Parathyroid adenoma (tissue), 2 donors: ENCODE measurements at regions not wholly inside any gene's neighbourhood (a gene's known extent, or its start where the extent isn't known, plus 50 kb on each side); places are given as distances from the start of the nearest gene placed in this dataset.

Source experiments
- H2AFZ ChIP-seq: fragments of 300-600 bp; sonication (generic); one replicate; pipeline ENCODE4 v1.7.0; 2017; ENCODE audit warnings: antibody characterized with exemption, mild to moderate bottlenecking
- H3K27ac ChIP-seq: fragments of 300-600 bp; sonication (generic); one replicate; pipeline ENCODE4 v1.7.0; 2017
- H3K27me3 ChIP-seq: fragments of 300-600 bp; sonication (generic); one replicate; pipeline ENCODE4 v1.7.0; 2017; ENCODE audit warnings: low read length; ENCODE audit not compliant: control insufficient read depth, insufficient read depth
- H3K36me3 ChIP-seq: fragments of 300-600 bp; sonication (generic); one replicate; pipeline ENCODE4 v1.7.0; 2017; ENCODE audit warnings: low read length; ENCODE audit not compliant: control insufficient read depth, insufficient read depth
- H3K4me1 ChIP-seq: fragments of 300-600 bp; sonication (generic); one replicate; pipeline ENCODE4 v1.7.0; 2017; ENCODE audit warnings: control low read depth
- H3K4me2 ChIP-seq: fragments of 300-600 bp; sonication (generic); one replicate; pipeline ENCODE4 v1.7.0; 2017; ENCODE audit warnings: low read length
- H3K4me3 ChIP-seq: fragments of 300-600 bp; sonication (generic); one replicate; pipeline ENCODE4 v1.7.0; 2017; ENCODE audit warnings: low read depth, low read length
- H3K79me2 ChIP-seq: fragments of 300-600 bp; sonication (generic); one replicate; pipeline ENCODE4 v1.7.0; 2017; ENCODE audit warnings: control low read depth
- H3K9ac ChIP-seq: fragments of 300-600 bp; sonication (generic); one replicate; pipeline ENCODE4 v1.7.0; 2017; ENCODE audit warnings: mild to moderate bottlenecking
- H3K9me3 ChIP-seq: fragments of 300-600 bp; sonication (generic); one replicate; pipeline ENCODE4 v1.7.0; 2017; ENCODE audit warnings: low read length; ENCODE audit not compliant: control insufficient read depth
- TF ChIP-seq, protein P1 (sequence below): fragments of 300-600 bp; sonication (generic); IDR thresholded peaks from one replicate; pipeline ENCODE4 v1.7.0; 2017; ENCODE audit warnings: antibody characterized with exemption, mild to moderate bottlenecking
- donor health status: primary hyperparathyroidism.

DNA sequence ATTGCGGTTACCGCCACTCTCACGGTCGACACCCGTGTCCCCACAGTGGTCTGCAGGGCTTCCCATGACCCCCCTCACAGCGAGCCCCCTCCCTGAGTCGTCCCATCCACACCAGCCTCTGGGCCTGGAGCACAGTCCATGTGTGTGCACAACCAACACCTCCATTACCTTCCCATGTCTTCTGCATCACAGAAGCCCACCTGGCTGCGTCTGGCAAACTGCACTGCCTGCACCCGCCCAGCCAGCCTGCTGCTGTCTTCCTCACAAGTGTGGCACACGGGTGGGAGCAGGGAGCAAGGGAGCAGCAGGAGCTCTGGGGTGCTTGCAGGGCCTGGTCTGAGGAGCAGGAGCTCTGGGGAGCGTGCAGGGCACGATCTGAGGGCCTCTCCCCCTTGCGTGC lies 415.3 kb upstream of the IRX4 start:
- H3K4me3 ChIP-seq = no peak overlapping the region
- no peaks in the 10 kb centered on the region for H3K4me1 ChIP-seq
- H3K79me2 ChIP-seq = no peaks in the 10 kb centered on the region
- H3K4me2 ChIP-seq = no peak overlapping the region
- H3K9me3 ChIP-seq = no peaks in the 10 kb centered on the region
- no peaks in the 10 kb centered on the region for H3K27me3 ChIP-seq
- H3K27ac ChIP-seq = no peak overlapping the region
- H2AFZ ChIP-seq = no peak overlapping the region
- no peaks in the 10 kb centered on the region for H3K36me3 ChIP-seq
- TF ChIP-seq, protein P1, sequence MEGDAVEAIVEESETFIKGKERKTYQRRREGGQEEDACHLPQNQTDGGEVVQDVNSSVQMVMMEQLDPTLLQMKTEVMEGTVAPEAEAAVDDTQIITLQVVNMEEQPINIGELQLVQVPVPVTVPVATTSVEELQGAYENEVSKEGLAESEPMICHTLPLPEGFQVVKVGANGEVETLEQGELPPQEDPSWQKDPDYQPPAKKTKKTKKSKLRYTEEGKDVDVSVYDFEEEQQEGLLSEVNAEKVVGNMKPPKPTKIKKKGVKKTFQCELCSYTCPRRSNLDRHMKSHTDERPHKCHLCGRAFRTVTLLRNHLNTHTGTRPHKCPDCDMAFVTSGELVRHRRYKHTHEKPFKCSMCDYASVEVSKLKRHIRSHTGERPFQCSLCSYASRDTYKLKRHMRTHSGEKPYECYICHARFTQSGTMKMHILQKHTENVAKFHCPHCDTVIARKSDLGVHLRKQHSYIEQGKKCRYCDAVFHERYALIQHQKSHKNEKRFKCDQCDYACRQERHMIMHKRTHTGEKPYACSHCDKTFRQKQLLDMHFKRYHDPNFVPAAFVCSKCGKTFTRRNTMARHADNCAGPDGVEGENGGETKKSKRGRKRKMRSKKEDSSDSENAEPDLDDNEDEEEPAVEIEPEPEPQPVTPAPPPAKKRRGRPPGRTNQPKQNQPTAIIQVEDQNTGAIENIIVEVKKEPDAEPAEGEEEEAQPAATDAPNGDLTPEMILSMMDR = no peak
- H3K9ac ChIP-seq = no peak overlapping the region

DNA sequence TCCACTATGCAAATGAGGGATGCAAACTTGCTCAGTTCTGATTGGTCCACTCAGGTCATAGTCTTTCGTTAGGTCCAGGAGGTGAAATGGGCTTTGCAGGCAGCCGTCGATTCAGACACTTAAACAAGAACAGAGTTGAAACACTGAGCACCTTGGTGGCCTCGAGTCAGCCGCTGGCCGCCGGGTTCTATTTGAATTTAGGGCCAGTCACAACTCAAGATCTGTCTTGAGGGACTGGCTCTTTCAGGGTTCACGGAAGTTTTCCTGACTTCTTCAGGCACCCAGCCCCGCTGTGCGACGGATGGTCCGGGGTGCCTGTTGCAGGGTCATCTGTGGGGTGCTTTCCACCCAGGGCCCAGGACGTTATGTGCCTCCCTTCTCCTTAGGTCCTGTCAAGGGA lies 412.8 kb upstream of the IRX4 start:
- TF ChIP-seq, protein P1 = no peak
- no peak overlapping the region for H3K4me3 ChIP-seq

DNA sequence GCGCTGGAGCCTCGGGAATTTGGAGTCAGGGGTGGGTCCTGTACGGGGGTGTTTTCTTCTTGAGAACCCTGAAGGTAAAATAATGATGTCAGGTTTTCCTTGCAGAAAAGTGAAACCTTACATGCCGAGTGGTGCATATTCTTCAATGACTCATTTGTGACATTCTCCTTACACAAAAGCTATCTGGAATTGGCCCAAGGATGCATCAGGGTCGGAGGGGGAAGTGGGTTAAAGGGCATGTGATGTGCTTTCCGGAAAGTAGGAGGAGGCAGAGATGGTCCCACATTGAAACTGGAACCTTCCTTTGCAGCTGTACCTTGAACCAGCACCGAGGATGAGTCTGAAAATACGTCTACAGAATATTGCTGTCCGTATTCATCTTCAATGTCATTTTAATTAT lies 411.2 kb upstream of the IRX4 start:
- TF ChIP-seq, protein P1 = no peak
- H3K9ac ChIP-seq = no peak overlapping the region
- no peaks in the 10 kb centered on the region for H3K4me1 ChIP-seq
- no peaks in the 10 kb centered on the region for H3K79me2 ChIP-seq
- H3K4me3 ChIP-seq = no peak overlapping the region
- H2AFZ ChIP-seq = no peak overlapping the region
- H3K4me2 ChIP-seq = no peak overlapping the region
- no peak overlapping the region for H3K27ac ChIP-seq
- H3K27me3 ChIP-seq = no peaks in the 10 kb centered on the region
- H3K9me3 ChIP-seq = no peaks in the 10 kb centered on the region
- H3K36me3 ChIP-seq = no peaks in the 10 kb centered on the region

More for the DNA sequence above, 412.8 kb upstream of the IRX4 start:
- no peaks in the 10 kb centered on the region for H3K9me3 ChIP-seq
- H3K27ac ChIP-seq = no peak overlapping the region
- no peak overlapping the region for H3K4me2 ChIP-seq
- H2AFZ ChIP-seq = no peak overlapping the region
- H3K9ac ChIP-seq = no peak overlapping the region
- no peaks in the 10 kb centered on the region for H3K4me1 ChIP-seq
- no peaks in the 10 kb centered on the region for H3K27me3 ChIP-seq
- H3K36me3 ChIP-seq = no peaks in the 10 kb centered on the region
- no peaks in the 10 kb centered on the region for H3K79me2 ChIP-seq

DNA sequence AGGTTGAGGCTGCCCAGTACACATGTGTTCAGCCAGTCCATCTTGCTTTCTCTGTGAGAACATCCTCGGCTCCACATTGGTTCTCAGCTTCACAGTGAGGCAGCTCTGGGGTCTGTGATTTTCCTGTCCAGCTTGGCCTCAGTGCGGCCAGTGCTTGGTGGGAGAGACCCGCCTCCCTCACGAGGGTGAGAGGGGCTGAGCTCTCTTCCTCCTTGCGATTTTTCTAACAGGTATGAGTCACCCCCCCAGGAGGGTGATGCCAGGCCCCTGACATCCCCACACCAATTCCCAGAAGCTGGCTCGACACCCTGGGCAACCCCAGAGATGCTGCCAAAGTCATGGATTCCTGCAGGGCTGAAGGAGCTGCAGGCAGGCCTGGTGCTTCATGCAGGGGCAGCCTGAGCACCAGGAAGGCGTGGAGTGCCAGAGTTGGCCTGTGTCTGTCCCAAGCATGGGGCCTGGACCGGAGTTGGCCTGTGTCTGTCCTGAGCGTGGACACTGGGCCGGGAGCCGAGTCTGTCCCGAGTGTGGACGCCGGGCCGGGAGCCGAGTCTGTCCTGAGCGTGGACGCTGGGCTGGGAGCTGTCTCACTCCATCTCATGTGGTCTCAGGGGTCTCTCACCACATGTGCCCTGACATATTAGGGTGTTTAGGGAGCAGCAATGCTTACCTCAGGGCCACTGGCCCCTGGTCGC lies 408.6 kb upstream of the IRX4 start:
- H3K27me3 ChIP-seq = no peaks in the 10 kb centered on the region
- H3K9ac ChIP-seq = no peak overlapping the region
- no peaks in the 10 kb centered on the region for H3K9me3 ChIP-seq
- no peaks in the 10 kb centered on the region for H3K79me2 ChIP-seq
- no peak overlapping the region for H3K27ac ChIP-seq
- no peaks in the 10 kb centered on the region for H3K4me1 ChIP-seq
- TF ChIP-seq, protein P1 = no peak
- H3K36me3 ChIP-seq = no peaks in the 10 kb centered on the region
- no peak overlapping the region for H3K4me2 ChIP-seq
- no peak overlapping the region for H3K4me3 ChIP-seq
- H2AFZ ChIP-seq = no peak overlapping the region

DNA sequence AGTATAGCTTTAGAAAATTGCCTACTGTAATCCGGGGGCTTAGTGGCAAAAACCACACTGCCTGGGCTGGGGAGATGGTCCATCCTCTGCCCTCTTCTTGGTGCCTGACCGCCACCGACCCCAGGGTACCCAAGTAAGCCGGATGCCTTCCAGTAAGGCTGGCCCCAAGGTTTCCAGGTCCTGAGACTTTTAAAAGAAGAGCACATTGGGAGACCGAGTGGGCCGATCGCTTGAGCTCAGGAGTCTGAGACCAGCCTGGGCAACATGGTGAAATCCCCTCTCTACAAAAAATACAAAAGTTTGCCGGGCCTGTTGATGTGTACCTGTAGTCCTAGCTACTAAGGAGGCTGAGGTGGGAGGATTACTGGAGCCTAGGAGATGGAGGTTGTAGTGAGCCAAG lies 406.7 kb upstream of the IRX4 start:
- H3K9ac ChIP-seq = no peak overlapping the region
- H3K4me1 ChIP-seq = no peaks in the 10 kb centered on the region
- no peak overlapping the region for H3K27ac ChIP-seq
- H3K4me3 ChIP-seq = no peak overlapping the region
- no peaks in the 10 kb centered on the region for H3K9me3 ChIP-seq
- TF ChIP-seq, protein P1 = no peak
- H3K36me3 ChIP-seq = no peaks in the 10 kb centered on the region
- H3K4me2 ChIP-seq = no peak overlapping the region
- no peak overlapping the region for H2AFZ ChIP-seq
- H3K27me3 ChIP-seq = no peaks in the 10 kb centered on the region
- H3K79me2 ChIP-seq = no peaks in the 10 kb centered on the region
